SK-N-SH treated with all-trans-retinoic acid at 6 μM for 48 hours (cell line): ENCODE measurements at regions not wholly inside any gene's neighbourhood (a gene's known extent, or its start where the extent isn't known, plus 50 kb on each side); places are given as distances from the start of the nearest gene placed in this dataset.

Experiments
- ATAC-seq: fragments of 200-7000 bp; cut with Tn5 transposase; 3 replicates; pipeline ENCODE4 v1.9.1; 2020; ENCODE audit warnings: mild to moderate bottlenecking, moderate library complexity
- ARNTL ChIP-seq: fragments of 450-650 bp; formaldehyde crosslinking; IDR thresholded peaks from 2 replicates; pipeline ENCODE4 v1.5.0; 2020; ENCODE audit warnings: low read depth, mild to moderate bottlenecking, moderate library complexity, borderline replicate concordance
- BACH2 ChIP-seq: fragments of 250-450 bp; sonication (Bioruptor Pico); IDR thresholded peaks from 2 replicates; pipeline ENCODE4 v1.9.0; 2021; ENCODE audit warnings: mild to moderate bottlenecking, borderline replicate concordance
- CREB5 ChIP-seq: fragments of 250-450 bp; sonication (Bioruptor Pico); IDR thresholded peaks from 2 replicates; pipeline ENCODE4 v1.5.1; 2020; ENCODE audit warnings: low read depth, mild to moderate bottlenecking, moderate library complexity
- CSRNP3 ChIP-seq: fragments of 250-450 bp; sonication (Bioruptor Pico); IDR thresholded peaks from 2 replicates; pipeline ENCODE4 v1.5.1; 2021; ENCODE audit warnings: mild to moderate bottlenecking, moderate library complexity
- ESRRG ChIP-seq: fragments of 250-450 bp; sonication (Bioruptor Pico); IDR thresholded peaks from 2 replicates; pipeline ENCODE4 v1.6.1; 2021; ENCODE audit warnings: mild to moderate bottlenecking
- GLIS3 ChIP-seq: fragments of 250-450 bp; sonication (Bioruptor Pico); IDR thresholded peaks from 2 replicates; pipeline ENCODE4 v1.5.0; 2020; ENCODE audit warnings: mild to moderate bottlenecking, moderate library complexity
- ISL1 ChIP-seq: fragments of 250-450 bp; sonication (Bioruptor Pico); IDR thresholded peaks from 2 replicates; pipeline ENCODE4 v2.1.2; 2022; ENCODE audit warnings: mild to moderate bottlenecking, moderate library complexity
- OSR1 ChIP-seq: fragments of 250-450 bp; sonication (Bioruptor Pico); IDR thresholded peaks from 2 replicates; pipeline ENCODE4 v1.8.0; 2022; ENCODE audit warnings: moderate library complexity, mild to moderate bottlenecking, inconsistent platforms
- PATZ1 ChIP-seq: fragments of 250-450 bp; sonication (Bioruptor Pico); IDR thresholded peaks from 2 replicates; pipeline ENCODE4 v1.8.0; 2020; ENCODE audit warnings: mild to moderate bottlenecking, moderate library complexity, borderline replicate concordance
- POU6F1 ChIP-seq: fragments of 250-450 bp; sonication (Bioruptor Pico); IDR thresholded peaks from 2 replicates; pipeline ENCODE4 v1.8.0; 2021; ENCODE audit warnings: low read depth, mild to moderate bottlenecking, moderate library complexity, borderline replicate concordance
- PPARA ChIP-seq: fragments of 250-450 bp; sonication (Bioruptor Pico); IDR thresholded peaks from 2 replicates; pipeline ENCODE4 v1.5.0; 2020; ENCODE audit warnings: mild to moderate bottlenecking, borderline replicate concordance
- SNAI2 ChIP-seq: fragments of 250-450 bp; sonication (Bioruptor Pico); IDR thresholded peaks from 2 replicates; pipeline ENCODE4 v1.5.0; 2020; ENCODE audit warnings: mild to moderate bottlenecking, moderate library complexity
- TCF4 ChIP-seq: fragments of 250-450 bp; sonication (Bioruptor Pico); IDR thresholded peaks from 2 replicates; pipeline ENCODE4 v1.8.0; 2021; ENCODE audit warnings: mild to moderate bottlenecking, moderate library complexity, borderline replicate concordance
- TOX ChIP-seq: fragments of 250-450 bp; sonication (Bioruptor Pico); IDR thresholded peaks from 2 replicates; pipeline ENCODE4 v1.8.0; 2021; ENCODE audit warnings: mild to moderate bottlenecking, moderate library complexity, borderline replicate concordance
- TSHZ2 ChIP-seq: fragments of 250-450 bp; sonication (Bioruptor Pico); IDR thresholded peaks from 2 replicates; pipeline ENCODE4 v1.5.0; 2020; ENCODE audit warnings: mild to moderate bottlenecking, moderate library complexity
- ZC3H10 ChIP-seq: fragments of 250-450 bp; sonication (Bioruptor Pico); IDR thresholded peaks from 2 replicates; pipeline ENCODE4 v1.5.1; 2021; ENCODE audit warnings: mild to moderate bottlenecking, moderate library complexity
- ZFP3 ChIP-seq: fragments of 250-450 bp; sonication (Bioruptor Pico); IDR thresholded peaks from 2 replicates; pipeline ENCODE4 v1.5.0; 2020; ENCODE audit warnings: mild to moderate bottlenecking, moderate library complexity
- ZFP30 ChIP-seq: fragments of 450-650 bp; formaldehyde crosslinking; IDR thresholded peaks from 2 replicates; pipeline ENCODE4 v1.5.0; 2022; ENCODE audit warnings: mild to moderate bottlenecking, moderate library complexity
- ZNF565 ChIP-seq: fragments of 450-650 bp; formaldehyde crosslinking; conservative IDR thresholded peaks from 2 replicates; pipeline ENCODE4 v1.5.0; 2020; ENCODE audit warnings: low read depth, mild to moderate bottlenecking, moderate library complexity
- ZNF70 ChIP-seq: fragments of 450-650 bp; formaldehyde crosslinking; IDR thresholded peaks from 2 replicates; pipeline ENCODE4 v1.5.0; 2020; ENCODE audit warnings: mild to moderate bottlenecking, moderate library complexity
- ZNF8 ChIP-seq: fragments of 450-650 bp; formaldehyde crosslinking; IDR thresholded peaks from 2 replicates; pipeline ENCODE4 v1.5.0; 2020; ENCODE audit warnings: mild to moderate bottlenecking, moderate library complexity

GRCh38 chr6:120302041-120302440, 952.5 kb upstream of the MAN1A1 start:
- TF ChIP-seq ESRRG (CRISPR knock-in tag): no peak
- TF ChIP-seq TSHZ2: no peak
- TF ChIP-seq ARNTL (CRISPR knock-in tag): no peak
- TF ChIP-seq GLIS3 (CRISPR knock-in tag): no peak
- TF ChIP-seq TCF4 (CRISPR knock-in tag): no peak
- no peak for TF ChIP-seq OSR1 (CRISPR knock-in tag)
- TF ChIP-seq CREB5 (CRISPR knock-in tag): no peak
- no peak for TF ChIP-seq ZFP3 (CRISPR knock-in tag)
- no peak for TF ChIP-seq TOX (CRISPR knock-in tag)
- no peak for TF ChIP-seq ZC3H10 (CRISPR knock-in tag)
- TF ChIP-seq PPARA (CRISPR knock-in tag): no peak
- TF ChIP-seq BACH2 (CRISPR knock-in tag): no peak
- no peak for TF ChIP-seq ZFP30
- TF ChIP-seq ZNF8 (CRISPR knock-in tag): no peak
- no peak for TF ChIP-seq ISL1
- no peak for TF ChIP-seq PATZ1 (CRISPR knock-in tag)
- no peak for TF ChIP-seq ZNF70 (CRISPR knock-in tag)
- TF ChIP-seq, all 23 proteins: peak for 0
- ATAC-seq: no peak

- no peak for TF ChIP-seq BACH2 (CRISPR knock-in tag)
- no peak for TF ChIP-seq TCF4 (CRISPR knock-in tag)
- TF ChIP-seq POU6F1 (CRISPR knock-in tag): no peak
- no peak for TF ChIP-seq ZNF70 (CRISPR knock-in tag)
- TF ChIP-seq ZNF565 (CRISPR knock-in tag): no peak
- no peak for TF ChIP-seq ZFP30
- TF ChIP-seq PPARA (CRISPR knock-in tag): no peak
- no peak for TF ChIP-seq CSRNP3
- TF ChIP-seq TSHZ2: no peak
- TF ChIP-seq GLIS3 (CRISPR knock-in tag): no peak
- no peak for TF ChIP-seq ESRRG (CRISPR knock-in tag)
- no peak for TF ChIP-seq SNAI2 (CRISPR knock-in tag)
- no peak for ATAC-seq
Measured at GRCh38 chr6:120290964-120291363, 941.4 kb upstream of the MAN1A1 start.
